ENCODE measurements at regions not wholly inside any gene's neighbourhood (a gene's known extent, or its start where the extent isn't known, plus 50 kb on each side); places are given as distances from the start of the nearest gene placed in this dataset.
A peak's percentile ranks its signal among the peaks of the same experiment; 100 is the strongest.

DNA sequence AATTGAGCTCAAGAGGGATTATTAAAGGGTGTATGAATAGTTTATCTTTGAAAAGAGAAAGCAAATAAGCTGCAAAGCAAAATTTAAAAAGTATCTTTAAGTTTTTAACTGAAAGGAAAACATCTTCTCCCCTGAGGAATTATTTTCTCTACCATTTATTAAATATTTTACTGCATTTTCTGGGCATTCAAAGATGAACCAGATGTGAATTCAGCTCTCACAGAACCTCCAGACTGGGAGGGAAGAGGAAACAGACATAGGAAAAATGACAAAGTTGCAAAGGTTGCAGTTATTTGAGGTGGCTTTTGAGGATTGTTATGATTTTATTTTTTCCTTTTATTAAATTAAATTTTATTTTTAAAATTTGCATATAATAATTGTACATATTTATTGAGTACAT is 122.7 kb upstream of the SESN3 start:
- no peaks in the 10 kb centered on the region for H3K27me3 Mint-ChIP-seq (ENCODE audit: low read depth)
- peaks cover 6% of the 10 kb centered on the region in 2 donors for H3K9me3 Mint-ChIP-seq
- peaks cover 6 to 7% of the 10 kb centered on the region in 2 donors for H3K36me3 Mint-ChIP-seq (ENCODE audit: insufficient read depth in 2 of 2)
- H3K27ac Mint-ChIP-seq, result no peak overlapping the region
- H3K4me3 Mint-ChIP-seq, result no peak overlapping the region
- ATAC-seq (replicated peaks in 1 of 2) (no peak), DNase-seq (no peak)
- no peaks in the 10 kb centered on the region for H3K4me1 Mint-ChIP-seq (ENCODE audit: low read depth)

DNA sequence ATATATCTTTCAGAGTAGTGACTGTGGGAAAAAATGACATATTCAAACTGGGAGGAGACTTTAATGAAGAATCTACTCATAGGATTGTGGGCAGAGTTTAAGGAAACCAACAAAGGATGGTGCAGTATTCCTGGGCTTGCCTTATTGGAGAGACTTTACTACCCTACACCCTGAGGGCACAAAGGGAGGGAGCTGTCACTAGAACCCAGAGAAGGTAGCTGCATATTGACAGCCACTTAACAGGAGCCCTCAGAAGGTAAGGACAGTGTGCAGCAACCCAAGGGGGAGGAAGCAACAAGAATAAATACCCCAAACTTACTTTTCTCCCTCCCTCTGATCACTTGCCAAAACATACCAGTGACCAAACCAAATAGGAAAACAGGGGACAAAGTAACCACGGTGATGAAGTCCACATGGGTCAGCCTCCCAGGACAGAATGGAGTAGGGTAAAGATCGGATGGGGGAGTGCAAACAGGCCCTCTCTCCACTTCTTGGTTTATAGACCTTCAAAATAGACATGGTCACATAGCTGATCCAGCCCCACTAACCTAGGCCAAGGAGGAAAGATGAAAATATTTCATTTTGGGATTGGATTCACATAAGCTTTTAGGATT is 121.8 kb upstream of the SESN3 start:
- Mint-ChIP-seq H3K27me3 (ENCODE audit: low read depth) (no peaks in the 10 kb centered on the region), H3K27ac (no peak overlapping the region), H3K4me3 (no peak overlapping the region), H3K9me3 (peaks cover 6 to 10% of the 10 kb centered on the region in 2 donors), H3K4me1 (ENCODE audit: low read depth) (no peaks in the 10 kb centered on the region), H3K36me3 (ENCODE audit: insufficient read depth in 2 of 2) (peaks cover 10 to 12% of the 10 kb centered on the region in 2 donors)
- DNase-seq, result no peak
- ATAC-seq (replicated peaks in 1 of 2), result no peak

DNA sequence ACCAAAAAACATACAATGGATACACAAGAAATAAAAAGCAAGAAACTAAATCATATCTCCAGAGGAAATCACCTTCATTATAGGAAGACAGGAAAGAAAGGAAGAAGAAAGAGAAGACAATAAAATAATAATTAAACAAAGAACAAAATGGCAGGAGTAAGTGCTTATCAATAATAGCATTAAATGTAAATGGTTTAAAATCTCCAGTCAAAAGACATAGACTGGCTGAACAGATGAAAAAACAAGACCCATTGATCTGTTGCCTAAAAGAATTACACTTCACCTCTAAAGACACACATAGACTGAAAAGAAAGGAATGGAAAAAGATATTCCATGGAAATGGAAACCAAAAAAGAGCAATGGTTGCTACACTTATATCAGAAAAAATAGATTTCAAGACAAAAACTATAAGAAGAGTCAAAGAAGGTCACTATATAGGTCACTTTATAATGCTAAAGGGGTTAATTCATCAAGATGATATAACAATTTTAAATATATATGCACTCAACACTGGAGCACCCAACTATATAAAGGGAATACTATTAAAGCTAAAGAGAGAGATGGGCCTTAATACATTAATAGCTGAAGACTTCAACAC is 118.4 kb upstream of the SESN3 start:
- peaks cover 10 to 12% of the 10 kb centered on the region in 2 donors for H3K36me3 Mint-ChIP-seq (ENCODE audit: insufficient read depth in 2 of 2)
- H3K27me3 Mint-ChIP-seq (ENCODE audit: low read depth), result no peaks in the 10 kb centered on the region
- H3K4me1 Mint-ChIP-seq (ENCODE audit: low read depth), result peaks cover 19% of the 10 kb centered on the region

DNA sequence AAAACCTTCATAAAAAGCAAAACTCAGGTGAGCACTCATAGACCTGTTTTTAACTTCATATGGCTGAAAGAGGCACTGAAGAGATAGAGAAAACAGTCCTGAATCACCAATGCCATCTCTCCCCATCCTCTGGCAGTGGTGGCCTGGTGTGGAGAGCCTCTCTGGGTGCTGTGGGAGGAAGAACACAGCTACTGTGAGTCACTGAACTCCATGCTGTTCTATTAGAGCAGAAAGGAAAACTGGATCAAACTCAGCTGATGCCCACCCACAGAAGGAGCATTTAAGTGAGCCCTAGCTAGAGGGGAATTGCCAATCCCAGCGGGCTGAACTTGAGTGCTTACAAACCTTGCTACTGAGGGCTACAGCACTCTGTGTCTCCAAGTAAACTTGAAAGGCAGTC is 115.3 kb upstream of the SESN3 start:
- Mint-ChIP-seq H3K36me3 (ENCODE audit: insufficient read depth in 2 of 2) (peaks cover 10 to 12% of the 10 kb centered on the region in 2 donors), H3K4me3 (no peak overlapping the region), H3K27me3 (ENCODE audit: low read depth) (peaks cover 12% of the 10 kb centered on the region), H3K9me3 (peaks cover 4 to 10% of the 10 kb centered on the region in 2 donors), H3K27ac (no peak overlapping the region), H3K4me1 (ENCODE audit: low read depth) (peaks cover 36% of the 10 kb centered on the region)
- DNase-seq, result no peak
- ATAC-seq (replicated peaks in 1 of 2), result peak; percentile 35 to 41

More for the DNA sequence above, 118.4 kb upstream of the SESN3 start:
- Mint-ChIP-seq H3K27ac (no peak overlapping the region), H3K9me3 (peaks cover 4 to 10% of the 10 kb centered on the region in 2 donors), H3K4me3 (no peak overlapping the region)
- DNase-seq (no peak), ATAC-seq (replicated peaks in 1 of 2) (no peak)

DNA sequence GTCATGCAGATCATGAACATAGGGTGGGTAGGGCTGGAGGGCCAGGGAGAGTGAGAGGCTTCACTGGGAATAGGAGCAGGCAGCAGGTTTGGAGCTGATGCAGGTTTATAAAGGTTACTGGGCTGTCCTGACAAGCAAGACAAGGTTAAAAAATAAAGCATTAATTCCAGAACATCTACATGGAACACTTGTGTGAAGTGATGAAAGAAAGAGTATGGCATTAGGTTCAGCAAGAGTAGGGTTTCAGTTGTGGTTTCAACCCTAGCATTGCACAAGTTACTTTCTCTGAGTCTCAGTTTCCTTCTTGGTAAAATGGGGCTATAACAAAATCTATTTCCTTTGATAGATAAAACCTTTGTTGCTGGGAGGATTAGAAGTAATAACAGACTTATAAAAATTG is 114.6 kb upstream of the SESN3 start:
- Mint-ChIP-seq H3K4me1 (ENCODE audit: low read depth) (peaks cover 36% of the 10 kb centered on the region), H3K4me3 (peak overlapping the region in 1 of 2 donors; percentile 41), H3K36me3 (ENCODE audit: insufficient read depth in 2 of 2) (peaks cover 10 to 12% of the 10 kb centered on the region in 2 donors), H3K27ac (no peak overlapping the region), H3K27me3 (ENCODE audit: low read depth) (peaks cover 12% of the 10 kb centered on the region), H3K9me3 (peaks cover 4 to 10% of the 10 kb centered on the region in 2 donors)
- ATAC-seq (replicated peaks in 1 of 2), result peak; percentile 83 to 90
- no peak for DNase-seq

DNA sequence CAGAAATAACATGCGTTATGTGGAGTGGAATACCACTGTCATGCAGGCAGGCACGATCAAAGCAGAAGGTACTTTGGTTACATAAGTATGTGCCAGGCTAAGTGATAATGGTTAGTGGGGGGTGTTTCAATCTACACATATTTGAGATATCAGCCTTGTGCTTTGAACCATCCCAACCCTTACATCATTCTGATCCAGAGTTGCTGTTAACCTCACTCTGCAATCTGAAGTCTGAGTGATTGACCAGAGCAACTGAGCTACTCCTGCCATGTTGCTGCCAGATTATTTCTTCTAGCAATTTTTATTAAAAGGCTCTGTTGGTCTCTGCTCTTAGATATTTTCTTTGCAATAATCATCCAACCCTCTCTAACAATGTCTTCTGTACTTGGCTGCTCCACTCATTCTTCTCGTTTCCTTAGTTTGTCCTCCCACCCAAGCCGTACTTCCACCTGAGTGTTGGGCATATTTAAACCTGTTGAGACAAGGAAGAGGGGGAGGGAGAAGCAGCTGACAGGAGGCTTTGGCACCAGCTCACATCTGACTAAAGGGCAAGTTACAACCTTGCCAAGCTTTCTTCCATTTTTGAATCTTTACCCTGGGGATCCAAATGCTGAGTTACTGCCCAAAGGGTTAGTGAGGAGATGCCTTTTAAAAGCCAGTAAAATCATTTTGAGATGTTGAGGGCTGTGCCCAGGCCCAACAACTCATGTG is 114.1 kb upstream of the SESN3 start:
- DNase-seq, result no peak
- Mint-ChIP-seq H3K4me3 (peak overlapping the region in 1 of 2 donors; percentile 41), H3K27me3 (ENCODE audit: low read depth) (peaks cover 12% of the 10 kb centered on the region), H3K27ac (no peak overlapping the region), H3K9me3 (peaks cover 4 to 10% of the 10 kb centered on the region in 2 donors), H3K36me3 (ENCODE audit: insufficient read depth in 2 of 2) (peaks cover 10 to 12% of the 10 kb centered on the region in 2 donors), H3K4me1 (ENCODE audit: low read depth) (peaks cover 40% of the 10 kb centered on the region)
- no peak for ATAC-seq (replicated peaks in 1 of 2)

DNA sequence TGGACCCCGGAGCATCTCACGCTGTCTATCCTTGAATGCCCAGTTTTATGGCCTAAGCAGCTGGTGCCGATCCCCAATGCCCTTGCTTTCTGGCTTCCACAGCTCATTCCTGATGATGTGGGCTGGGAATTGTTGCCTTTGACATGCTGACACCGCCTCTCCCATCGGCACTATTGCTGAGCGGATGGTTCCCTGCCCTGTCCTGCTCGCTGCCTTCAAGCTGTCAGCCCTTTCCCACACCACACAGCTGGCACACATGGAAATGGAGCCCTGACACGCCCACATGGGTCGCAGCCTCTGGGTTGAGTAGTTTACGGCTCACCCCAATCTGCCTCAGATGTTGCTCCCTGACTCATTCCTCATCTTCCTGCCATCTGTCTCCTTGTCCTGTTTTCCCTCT is 110.2 kb upstream of the SESN3 start:
- no peak overlapping the region for H3K4me3 Mint-ChIP-seq
- H3K4me1 Mint-ChIP-seq (ENCODE audit: low read depth), result peaks cover 39% of the 10 kb centered on the region
- peaks cover 12% of the 10 kb centered on the region for H3K27me3 Mint-ChIP-seq (ENCODE audit: low read depth)
- H3K9me3 Mint-ChIP-seq, result no peaks in the 10 kb centered on the region
- H3K36me3 Mint-ChIP-seq (ENCODE audit: insufficient read depth in 2 of 2), result no peaks in the 10 kb centered on the region
- H3K27ac Mint-ChIP-seq, result no peak overlapping the region
- DNase-seq, result no peak
- ATAC-seq (replicated peaks in 1 of 2), result no peak

DNA sequence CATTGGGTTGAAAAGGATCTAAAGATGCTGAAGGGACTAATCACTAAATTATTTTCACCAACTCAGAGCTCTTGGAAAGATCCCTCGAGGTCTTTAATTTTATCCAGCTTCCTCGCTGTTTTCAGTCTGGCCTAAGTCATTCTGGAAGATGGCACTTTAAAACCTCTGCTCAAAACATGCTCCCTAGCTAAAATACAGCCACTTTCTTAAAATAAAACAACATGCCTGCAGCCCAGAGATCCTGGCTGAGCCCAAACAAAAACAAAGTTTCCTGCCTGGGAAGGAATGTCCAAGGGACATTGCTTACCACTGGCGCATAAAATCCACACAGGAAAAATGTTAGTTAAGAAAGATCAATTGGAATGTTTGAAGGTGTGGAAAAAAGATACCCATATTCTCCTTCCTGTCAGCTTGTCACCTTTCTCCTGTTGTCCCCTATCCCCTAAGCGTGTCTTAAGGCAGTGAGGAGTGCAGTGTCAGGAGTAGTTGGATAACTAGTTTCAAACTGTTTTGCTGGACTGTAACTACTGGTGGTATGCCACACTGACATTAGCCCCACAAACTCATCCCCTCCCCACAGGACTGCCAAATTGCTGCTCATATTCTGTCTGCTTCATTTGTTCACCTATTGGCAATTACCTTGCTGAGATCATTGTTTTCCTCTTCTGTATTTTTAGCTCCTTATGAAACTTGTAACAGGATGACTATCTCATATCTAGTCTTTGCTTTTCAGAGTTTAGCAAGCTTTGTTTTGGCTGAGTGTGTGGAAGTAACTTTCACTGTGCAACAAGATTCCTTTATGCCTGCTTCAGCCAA is 108.3 kb upstream of the SESN3 start:
- no peak overlapping the region for H3K4me3 Mint-ChIP-seq
- H3K36me3 Mint-ChIP-seq (ENCODE audit: insufficient read depth in 2 of 2), result no peaks in the 10 kb centered on the region
- H3K4me1 Mint-ChIP-seq (ENCODE audit: low read depth), result peaks cover 21% of the 10 kb centered on the region
- H3K27me3 Mint-ChIP-seq (ENCODE audit: low read depth), result peaks cover 12% of the 10 kb centered on the region
- ATAC-seq (replicated peaks in 1 of 2) (peak in 1 of 2 donors; percentile 36), DNase-seq (no peak)
- H3K27ac Mint-ChIP-seq, result no peak overlapping the region
- no peaks in the 10 kb centered on the region for H3K9me3 Mint-ChIP-seq

DNA sequence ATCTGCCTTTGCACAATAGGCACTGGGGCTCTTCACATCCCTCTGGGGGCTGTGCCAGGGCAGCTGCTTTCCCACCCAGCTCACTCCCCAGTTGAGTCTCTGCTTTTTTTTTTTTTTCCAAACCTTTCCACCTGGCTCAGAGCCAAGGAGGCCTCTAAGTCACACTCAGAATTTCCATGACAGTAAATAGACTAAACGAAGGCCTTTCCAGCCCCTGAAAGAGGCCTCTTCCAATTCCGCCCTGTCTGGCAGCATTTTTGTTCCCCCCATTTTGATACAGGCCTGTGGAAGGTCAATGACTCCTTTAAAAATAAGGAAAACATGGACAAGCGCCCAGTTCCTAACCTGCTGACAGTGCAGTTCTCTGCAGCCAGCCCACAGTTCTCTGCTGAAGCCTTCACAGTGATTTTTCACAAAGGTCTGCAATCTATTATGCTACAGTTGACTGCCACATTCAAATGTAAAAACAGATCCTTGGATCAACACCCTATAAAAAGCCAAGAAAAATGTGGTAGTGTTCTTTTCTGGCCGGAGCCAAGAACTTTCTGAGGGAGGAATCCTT is 107.5 kb upstream of the SESN3 start:
- H3K4me1 Mint-ChIP-seq (ENCODE audit: low read depth), result peaks cover 18% of the 10 kb centered on the region
- H3K27me3 Mint-ChIP-seq (ENCODE audit: low read depth), result peaks cover 12% of the 10 kb centered on the region
- no peaks in the 10 kb centered on the region for H3K9me3 Mint-ChIP-seq
- H3K4me3 Mint-ChIP-seq, result no peak overlapping the region
- no peak overlapping the region for H3K27ac Mint-ChIP-seq
- no peaks in the 10 kb centered on the region for H3K36me3 Mint-ChIP-seq (ENCODE audit: insufficient read depth in 2 of 2)
- ATAC-seq (replicated peaks in 1 of 2) (peak; percentile 18), DNase-seq (no peak)

DNA sequence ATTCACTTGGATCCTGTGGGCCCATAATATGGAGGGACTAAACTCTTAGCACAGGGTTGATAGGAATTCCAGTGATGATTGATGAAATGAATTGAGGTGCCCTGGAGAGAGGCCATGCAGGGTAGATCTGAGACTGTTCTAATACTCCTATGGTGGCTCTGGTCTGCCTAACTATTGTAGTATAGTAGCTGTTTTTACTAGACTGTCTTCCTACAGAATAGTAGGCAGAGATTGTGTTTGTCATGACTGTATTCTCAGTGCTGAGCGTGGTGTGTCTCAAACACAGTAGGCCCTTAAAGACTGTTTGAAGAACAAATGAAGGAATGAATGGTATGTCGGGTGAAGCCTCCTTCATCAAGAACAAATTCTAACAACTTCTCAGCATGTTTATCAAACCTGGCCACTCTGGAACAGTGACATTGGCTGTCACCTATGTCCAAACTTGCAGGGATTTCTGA is 107.0 kb upstream of the SESN3 start:
- no peaks in the 10 kb centered on the region for H3K36me3 Mint-ChIP-seq (ENCODE audit: insufficient read depth in 2 of 2)
- H3K27me3 Mint-ChIP-seq (ENCODE audit: low read depth), result peaks cover 12% of the 10 kb centered on the region
- H3K4me1 Mint-ChIP-seq (ENCODE audit: low read depth), result peaks cover 13% of the 10 kb centered on the region
- DNase-seq (no peak), ATAC-seq (replicated peaks in 1 of 2) (peak; percentile 41 to 55)
- no peak overlapping the region for H3K27ac Mint-ChIP-seq
- H3K4me3 Mint-ChIP-seq, result no peak overlapping the region
- no peaks in the 10 kb centered on the region for H3K9me3 Mint-ChIP-seq

DNA sequence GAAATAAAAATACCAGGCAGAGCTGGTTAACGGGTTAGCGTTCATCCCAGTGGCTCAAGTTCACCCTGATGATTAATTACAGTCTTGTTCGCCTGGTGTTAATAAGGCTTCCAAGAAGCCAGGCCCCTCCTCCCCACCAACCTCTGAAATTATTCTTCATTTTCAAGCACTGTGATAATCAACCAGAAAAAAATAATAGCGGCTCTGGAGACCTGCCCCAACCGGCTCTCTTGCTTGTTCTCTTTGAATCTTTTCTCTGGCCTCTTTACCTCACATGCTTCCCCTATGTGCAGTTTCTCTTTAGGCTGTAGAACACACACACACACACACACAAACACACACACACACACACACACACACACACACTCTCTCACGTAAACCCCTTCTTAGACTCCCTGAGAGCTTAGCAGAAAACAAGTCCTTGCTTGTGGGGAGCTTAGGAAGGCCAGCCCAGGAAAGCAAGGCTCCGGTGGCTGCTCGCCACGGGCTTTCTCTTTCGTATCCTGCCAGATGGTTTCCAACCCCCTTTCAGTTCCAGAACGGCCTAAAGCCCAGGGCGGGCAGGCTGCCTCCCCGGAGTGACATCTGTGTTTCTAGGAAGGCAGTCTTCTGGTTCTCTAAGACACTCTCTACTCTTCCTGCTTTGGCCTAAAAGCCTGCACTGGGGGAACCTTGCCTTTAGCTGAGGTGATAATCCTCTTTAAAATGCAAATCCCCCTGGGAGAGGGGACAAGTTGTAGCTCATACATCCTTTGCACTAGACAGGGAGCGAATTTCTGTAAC is 106.4 kb upstream of the SESN3 start:
- H3K36me3 Mint-ChIP-seq (ENCODE audit: insufficient read depth in 2 of 2), result no peaks in the 10 kb centered on the region
- DNase-seq, result peak; percentile 49
- peaks cover 7% of the 10 kb centered on the region for H3K4me1 Mint-ChIP-seq (ENCODE audit: low read depth)
- ATAC-seq (replicated peaks in 1 of 2), result peak; percentile 71 to 76
- no peaks in the 10 kb centered on the region for H3K9me3 Mint-ChIP-seq
- H3K27me3 Mint-ChIP-seq (ENCODE audit: low read depth), result peaks cover 10% of the 10 kb centered on the region
- no peak overlapping the region for H3K4me3 Mint-ChIP-seq
- H3K27ac Mint-ChIP-seq, result no peak overlapping the region

DNA sequence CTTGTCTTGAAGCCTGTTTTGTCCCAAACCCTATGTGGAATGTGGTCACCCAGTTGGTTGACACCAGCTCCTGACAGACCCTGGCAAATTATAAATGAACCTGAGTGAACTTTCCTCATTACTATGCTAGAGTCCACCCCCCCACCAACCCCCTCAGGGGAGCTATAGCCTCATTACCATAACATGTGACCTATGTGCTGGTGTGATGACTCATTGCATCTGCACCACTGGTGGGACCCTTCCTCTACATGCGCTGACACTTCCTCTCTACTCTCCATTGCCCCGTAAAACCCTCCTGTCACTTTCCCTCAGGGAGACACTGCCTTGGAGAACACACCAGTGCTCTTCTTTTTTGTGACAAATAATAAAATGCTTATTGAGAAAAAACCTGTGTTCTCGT is 105.0 kb upstream of the SESN3 start:
- H3K4me1 Mint-ChIP-seq (ENCODE audit: low read depth), result peaks cover 5% of the 10 kb centered on the region
- H3K36me3 Mint-ChIP-seq (ENCODE audit: insufficient read depth in 2 of 2), result no peaks in the 10 kb centered on the region
- ATAC-seq (replicated peaks in 1 of 2) (no peak), DNase-seq (no peak)
- H3K4me3 Mint-ChIP-seq, result no peak overlapping the region
- peak overlapping the region; percentile 21 for H3K27ac Mint-ChIP-seq
- no peaks in the 10 kb centered on the region for H3K9me3 Mint-ChIP-seq
- no peaks in the 10 kb centered on the region for H3K27me3 Mint-ChIP-seq (ENCODE audit: low read depth)
